ENCODE measurements at regions not wholly inside any gene's neighbourhood (a gene's known extent, or its start where the extent isn't known, plus 50 kb on each side); places are given as distances from the start of the nearest gene placed in this dataset.

DNA sequence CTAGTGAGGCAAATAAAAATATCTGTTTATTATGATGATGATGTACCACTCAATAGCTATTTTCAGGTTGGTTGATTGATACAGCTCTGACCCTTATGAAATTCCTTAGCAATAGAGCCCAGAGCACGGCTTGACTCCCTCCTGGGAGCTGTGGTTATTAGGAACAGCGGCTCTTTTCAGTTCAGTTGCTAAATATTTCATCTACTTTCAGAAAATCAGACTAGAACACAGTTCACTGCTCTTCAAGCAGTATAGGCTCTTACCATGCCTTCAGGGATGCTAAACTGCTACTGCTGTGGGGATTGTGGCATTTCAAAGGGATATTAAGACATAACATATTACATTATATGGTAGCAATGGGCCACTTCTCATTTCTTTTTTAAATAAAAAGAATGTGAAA is 218.8 kb downstream of the SNCA start:
- Histone ChIP-seq H3K27me3 (no peaks in the 10 kb centered on the region), H3K9me3 (no peaks in the 10 kb centered on the region), H3K4me3 (no peak overlapping the region), H3K27ac (no peak overlapping the region), H3K4me1 (no peaks in the 10 kb centered on the region), H3K36me3 (no peaks in the 10 kb centered on the region)
- intact Hi-C loops (cut with DNase I), result no loop called here
- TF ChIP-seq POLR2A (IDR thresholded peaks at IDR 0.05), result no peak
- TF ChIP-seq, protein P1, sequence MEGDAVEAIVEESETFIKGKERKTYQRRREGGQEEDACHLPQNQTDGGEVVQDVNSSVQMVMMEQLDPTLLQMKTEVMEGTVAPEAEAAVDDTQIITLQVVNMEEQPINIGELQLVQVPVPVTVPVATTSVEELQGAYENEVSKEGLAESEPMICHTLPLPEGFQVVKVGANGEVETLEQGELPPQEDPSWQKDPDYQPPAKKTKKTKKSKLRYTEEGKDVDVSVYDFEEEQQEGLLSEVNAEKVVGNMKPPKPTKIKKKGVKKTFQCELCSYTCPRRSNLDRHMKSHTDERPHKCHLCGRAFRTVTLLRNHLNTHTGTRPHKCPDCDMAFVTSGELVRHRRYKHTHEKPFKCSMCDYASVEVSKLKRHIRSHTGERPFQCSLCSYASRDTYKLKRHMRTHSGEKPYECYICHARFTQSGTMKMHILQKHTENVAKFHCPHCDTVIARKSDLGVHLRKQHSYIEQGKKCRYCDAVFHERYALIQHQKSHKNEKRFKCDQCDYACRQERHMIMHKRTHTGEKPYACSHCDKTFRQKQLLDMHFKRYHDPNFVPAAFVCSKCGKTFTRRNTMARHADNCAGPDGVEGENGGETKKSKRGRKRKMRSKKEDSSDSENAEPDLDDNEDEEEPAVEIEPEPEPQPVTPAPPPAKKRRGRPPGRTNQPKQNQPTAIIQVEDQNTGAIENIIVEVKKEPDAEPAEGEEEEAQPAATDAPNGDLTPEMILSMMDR (IDR thresholded peaks at IDR 0.05), result no peak
- ATAC-seq (no peak), DNase-seq (no peak)
- 51% methylated on average over 2 of the region's 2 CpGs for WGBS (ENCODE audit: insufficient coverage, low coverage, low lambda C conversion rate, missing lambda C conversion rate)

DNA sequence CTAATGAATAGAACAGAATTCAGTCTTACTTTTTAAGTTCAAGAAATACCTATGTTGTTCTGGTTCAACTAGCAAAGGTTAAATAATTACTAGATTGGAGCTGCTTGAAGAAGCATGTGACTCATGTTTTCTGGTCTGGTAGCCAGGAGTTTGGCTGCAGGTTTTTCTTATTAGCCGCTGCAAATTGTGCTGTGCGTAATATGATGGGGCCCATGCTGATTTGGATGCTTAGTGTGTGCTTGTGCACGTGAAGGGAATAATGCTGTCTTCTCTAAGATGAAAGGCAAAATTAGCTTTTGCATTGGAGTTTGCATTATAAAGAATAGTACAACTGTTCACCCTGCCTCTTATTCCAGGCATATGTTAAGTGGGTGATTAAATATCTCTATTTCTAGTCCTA is 219.6 kb downstream of the SNCA start:
- Histone ChIP-seq H3K9me3 (no peaks in the 10 kb centered on the region), H3K27me3 (no peaks in the 10 kb centered on the region), H3K4me1 (no peaks in the 10 kb centered on the region), H3K36me3 (no peaks in the 10 kb centered on the region), H3K27ac (no peak overlapping the region), H3K4me3 (no peak overlapping the region)
- DNase-seq, result no peak
- ATAC-seq, result no peak
- intact Hi-C loops (cut with DNase I), result no loop called here
- WGBS (ENCODE audit: insufficient coverage, low coverage, low lambda C conversion rate, missing lambda C conversion rate), result 50% methylated on average over 3 of the region's 3 CpGs
- TF ChIP-seq, protein P1 (IDR thresholded peaks at IDR 0.05), result no peak
- TF ChIP-seq POLR2A (IDR thresholded peaks at IDR 0.05), result no peak

DNA sequence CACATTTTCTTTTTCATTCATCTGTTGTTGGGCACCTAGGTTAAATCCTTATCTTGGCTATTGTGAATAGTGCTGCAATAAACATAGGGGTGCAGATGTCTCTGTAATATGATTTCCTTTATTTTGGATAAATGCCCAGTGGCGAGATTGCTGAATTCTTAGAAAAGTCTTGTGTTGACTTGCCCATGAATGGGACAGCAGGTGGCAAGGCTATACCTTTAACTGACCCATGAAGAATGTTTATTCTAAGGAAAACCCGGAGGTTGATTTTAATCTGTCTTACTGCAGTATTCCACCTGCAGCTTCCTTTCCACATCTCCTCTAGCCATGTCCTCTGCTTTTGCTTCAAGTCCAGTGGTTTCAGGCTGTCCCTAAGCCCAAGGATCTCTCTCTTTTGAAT is 220.6 kb downstream of the SNCA start:
- 31% methylated on average over 2 of the region's 2 CpGs for WGBS (ENCODE audit: insufficient coverage, low coverage, low lambda C conversion rate, missing lambda C conversion rate)

GRCh38 chr4:89615051-89615450 is 221.9 kb downstream of the SNCA start:
- Histone ChIP-seq H3K27ac (no peak overlapping the region), H3K36me3 (no peaks in the 10 kb centered on the region), H3K27me3 (no peaks in the 10 kb centered on the region), H3K9me3 (no peaks in the 10 kb centered on the region), H3K4me3 (no peak overlapping the region), H3K4me1 (no peaks in the 10 kb centered on the region)
- ATAC-seq (no peak), DNase-seq (no peak)
- no peak for TF ChIP-seq POLR2A (IDR thresholded peaks at IDR 0.05)
- TF ChIP-seq, protein P1 (IDR thresholded peaks at IDR 0.05), result no peak
- intact Hi-C loops (cut with DNase I), result no loop called here
- WGBS (ENCODE audit: insufficient coverage, low coverage, low lambda C conversion rate, missing lambda C conversion rate), result 75% methylated on average over 4 of the region's 4 CpGs

More for the DNA sequence above, 220.6 kb downstream of the SNCA start:
- TF ChIP-seq, protein P1 (IDR thresholded peaks at IDR 0.05), result no peak
- no peak for TF ChIP-seq POLR2A (IDR thresholded peaks at IDR 0.05)
- intact Hi-C loops (cut with DNase I), result no loop called here
- no peak overlapping the region for H3K4me3 ChIP-seq
- H3K36me3 ChIP-seq, result no peaks in the 10 kb centered on the region
- H3K4me1 ChIP-seq, result no peaks in the 10 kb centered on the region
- H3K27me3 ChIP-seq, result no peaks in the 10 kb centered on the region
- no peak overlapping the region for H3K27ac ChIP-seq
- no peaks in the 10 kb centered on the region for H3K9me3 ChIP-seq
- no peak for DNase-seq
- no peak for ATAC-seq

- Histone ChIP-seq H3K27me3 (no peaks in the 10 kb centered on the region), H3K4me3 (no peak overlapping the region), H3K9me3 (no peaks in the 10 kb centered on the region), H3K4me1 (no peaks in the 10 kb centered on the region), H3K27ac (no peak overlapping the region), H3K36me3 (no peaks in the 10 kb centered on the region)
- intact Hi-C loops (cut with DNase I), result no loop called here
- DNase-seq, result no peak
- no peak for ATAC-seq
- no peak for TF ChIP-seq POLR2A (IDR thresholded peaks at IDR 0.05)
- TF ChIP-seq, protein P1 (IDR thresholded peaks at IDR 0.05), result no peak
These were observed 222.8 kb downstream of the SNCA start for GRCh38 chr4:89614155-89614554.
